CD14-positive monocyte (primary cell): ENCODE measurements at regions not wholly inside any gene's neighbourhood (a gene's known extent, or its start where the extent isn't known, plus 50 kb on each side); places are given as distances from the start of the nearest gene placed in this dataset.

Experiments used
- DNase-seq, 3 donors: peaks; one replicate each; pipeline ENCODE4 v3.0.0-alpha.2; 2011 to 2022
- H2AFZ ChIP-seq: 2 replicates; pipeline ENCODE4 v1.6.0; 2012; ENCODE audit warnings: mild to moderate bottlenecking, low read depth, low read length, inconsistent platforms; ENCODE audit not compliant: insufficient read depth, poor library complexity, severe bottlenecking
- H3K27ac ChIP-seq, 2 donors: 1 replicate in 1 of 2; 2 replicates in 1 of 2; pipeline ENCODE4 v1.5.1; 2012 to 2013; ENCODE audit warnings: low read length in 2 of 2, control low read depth in 1 of 2, inconsistent platforms in 1 of 2, low read depth in 1 of 2, mild to moderate bottlenecking in 1 of 2
- H3K27me3 ChIP-seq, 2 donors: one replicate each; pipeline versions ENCODE4 v1.6.0 to v1.6.1; 2011 to 2013; ENCODE audit warnings: low read length in 2 of 2; ENCODE audit not compliant: control insufficient read depth in 2 of 2, insufficient read depth in 2 of 2
- H3K36me3 ChIP-seq, 2 donors: replicated peaks in 1 of 2; 1 replicate in 1 of 2; 2 replicates in 1 of 2; pipeline versions ENCODE4 v1.5.1 to v1.6.1; 2012 to 2013; ENCODE audit warnings: low read length in 2 of 2, control low read depth in 1 of 2, inconsistent platforms in 1 of 2, mild to moderate bottlenecking in 1 of 2; ENCODE audit not compliant: insufficient read depth in 2 of 2, control insufficient read depth in 1 of 2
- H3K4me1 ChIP-seq, 2 donors: 1 replicate in 1 of 2; 2 replicates in 1 of 2; pipeline versions ENCODE4 v1.5.1 to v1.6.1; 2012 to 2013; ENCODE audit warnings: low read length in 2 of 2, control low read depth in 1 of 2, inconsistent platforms in 1 of 2, mild to moderate bottlenecking in 1 of 2, moderate library complexity in 1 of 2; ENCODE audit not compliant: insufficient read depth in 2 of 2, control insufficient read depth in 1 of 2
- H3K4me2 ChIP-seq: replicated peaks from 2 replicates; pipeline ENCODE3; 2012; ENCODE audit warnings: low read length, moderate library complexity, mild to moderate bottlenecking; ENCODE audit not compliant: poor library complexity, severe bottlenecking; ENCODE audit errors: extremely low read depth
- H3K4me3 ChIP-seq, 3 experiments: fragments of 200-600 bp in 1 of 3; sonication (generic) in 1 of 3; replicated peaks in 1 of 3; 1 replicate in 2 of 3; 2 replicates in 1 of 3; pipeline ENCODE4 v1.5.1; 2011 to 2013; ENCODE audit warnings: low read length in 3 of 3, mild to moderate bottlenecking in 3 of 3, control low read depth in 2 of 3, low read depth in 2 of 3, inconsistent platforms in 1 of 3, moderate library complexity in 1 of 3
- H3K79me2 ChIP-seq: 2 replicates; pipeline ENCODE4 v1.6.0; 2012; ENCODE audit warnings: mild to moderate bottlenecking, control low read depth, inconsistent platforms, low read length, moderate library complexity; ENCODE audit not compliant: insufficient read depth
- H3K9ac ChIP-seq: 2 replicates; pipeline ENCODE4 v1.6.0; 2017; ENCODE audit warnings: low read length, mild to moderate bottlenecking; ENCODE audit not compliant: insufficient read depth, poor library complexity, severe bottlenecking
- H3K9me3 ChIP-seq, 2 donors: replicated peaks in 1 of 2; 1 replicate in 1 of 2; 2 replicates in 1 of 2; pipeline versions ENCODE4 v1.5.1 to v1.6.1; 2012 to 2013; ENCODE audit warnings: low read length in 2 of 2, control low read depth in 1 of 2; ENCODE audit not compliant: control insufficient read depth in 1 of 2, insufficient read depth in 1 of 2
- H4K20me1 ChIP-seq: 2 replicates; pipeline ENCODE4 v1.6.0; 2012; ENCODE audit warnings: mild to moderate bottlenecking, low read length, control low read depth, moderate library complexity; ENCODE audit not compliant: insufficient read depth
- H3K27ac Mint-ChIP-seq, 7 donors: one replicate each; pipeline ENCODE4 v1.8.0; 2020; ENCODE audit warnings: mild to moderate bottlenecking in 7 of 7, mixed read lengths in 7 of 7, moderate library complexity in 6 of 7, inconsistent platforms in 2 of 7
- H3K27me3 Mint-ChIP-seq, 3 donors: one replicate each; pipeline ENCODE4 v1.8.0; 2021 to 2022; ENCODE audit warnings: low read depth in 3 of 3, mild to moderate bottlenecking in 3 of 3, mixed read lengths in 3 of 3, moderate library complexity in 3 of 3, inconsistent platforms in 1 of 3
- H3K36me3 Mint-ChIP-seq, 2 donors: one replicate each; pipeline ENCODE4 v1.8.0; 2020; ENCODE audit warnings: mixed read lengths in 2 of 2, inconsistent platforms in 1 of 2, mild to moderate bottlenecking in 1 of 2
- H3K4me1 Mint-ChIP-seq: one replicate; pipeline ENCODE4 v1.8.0; 2020; ENCODE audit warnings: mild to moderate bottlenecking, mixed read lengths
- H3K4me3 Mint-ChIP-seq, 2 donors: one replicate each; pipeline ENCODE4 v1.8.0; 2020; ENCODE audit warnings: mild to moderate bottlenecking in 2 of 2, mixed read lengths in 2 of 2, moderate library complexity in 1 of 2
- H3K9me3 Mint-ChIP-seq, 7 donors: one replicate each; pipeline ENCODE4 v1.8.0; 2020 to 2022; ENCODE audit warnings: mixed read lengths in 7 of 7, mild to moderate bottlenecking in 6 of 7, moderate library complexity in 6 of 7, inconsistent platforms in 2 of 7
- CTCF ChIP-seq: fragments of 200-600 bp; IDR thresholded peaks from one replicate; pipeline ENCODE4 v1.8.0; 2022; ENCODE audit warnings: antibody characterized with exemption, mild to moderate bottlenecking
- WGBS: methylation state at CpG from one replicate; pipeline ENCODE4 v1.1.5; 2013; ENCODE audit warnings: missing lambda C conversion rate; ENCODE audit not compliant: insufficient coverage; 5-methylcytosine and 5-hydroxymethylcytosine counted together
- intact Hi-C, 2 donors: fragments of 100-400 bp; cut with micrococcal nuclease; formaldehyde crosslinking; loops; one replicate each; pipeline versions ENCODE4 v1.15.0 to v1.15.1; 2023

- WGBS: 78% methylated on average over 1 of the region's 2 CpGs
Measured at GRCh38 chr19:23543351-23543750, 143.7 kb downstream of the ZNF675 start.

GRCh38 chr19:23542562-23542961 lies 144.4 kb downstream of the ZNF675 start:
- Histone ChIP-seq H3K36me3 (no peaks in the 10 kb centered on the region), H4K20me1 (no peaks in the 10 kb centered on the region), H2AFZ (no peak overlapping the region), H3K4me3 (no peak overlapping the region), H3K4me2 (no peak overlapping the region), H3K27ac (no peak overlapping the region), H3K79me2 (no peaks in the 10 kb centered on the region), H3K27me3 (no peaks in the 10 kb centered on the region), H3K9ac (no peak overlapping the region), H3K9me3 (peaks cover 54 to 95% of the 10 kb centered on the region in 2 donors), H3K4me1 (no peaks in the 10 kb centered on the region)
- Mint-ChIP-seq H3K36me3 (no peaks in the 10 kb centered on the region), H3K27ac (no peak overlapping the region), H3K4me1 (no peaks in the 10 kb centered on the region), H3K9me3 (peaks cover 11 to 67% (median 31%) of the 10 kb centered on the region in 7 donors), H3K4me3 (no peak overlapping the region), H3K27me3 (no peaks in the 10 kb centered on the region)
- intact Hi-C loops: no loop called here
- no peak for DNase-seq
- TF ChIP-seq CTCF: no peak
- WGBS: no CpG with 5 or more reads among the region's 1 CpG

More at GRCh38 chr19:23543351-23543750, 143.7 kb downstream of the ZNF675 start:
- Mint-ChIP-seq H3K36me3 (no peaks in the 10 kb centered on the region), H3K9me3 (peaks cover 14 to 65% (median 32%) of the 10 kb centered on the region in 7 donors), H3K4me3 (no peak overlapping the region), H3K27me3 (no peaks in the 10 kb centered on the region), H3K4me1 (no peaks in the 10 kb centered on the region), H3K27ac (no peak overlapping the region)
- no peak for TF ChIP-seq CTCF
- peaks cover 61 to 96% of the 10 kb centered on the region in 2 donors for H3K9me3 ChIP-seq
- intact Hi-C loops: no loop called here
- no peak overlapping the region for H3K9ac ChIP-seq
- H3K4me3 ChIP-seq: no peak overlapping the region
- no peaks in the 10 kb centered on the region for H4K20me1 ChIP-seq
- H2AFZ ChIP-seq: no peak overlapping the region
- no peak overlapping the region for H3K27ac ChIP-seq
- no peaks in the 10 kb centered on the region for H3K27me3 ChIP-seq
- H3K79me2 ChIP-seq: no peaks in the 10 kb centered on the region
- DNase-seq: no peak
- H3K36me3 ChIP-seq: no peaks in the 10 kb centered on the region
- no peak overlapping the region for H3K4me2 ChIP-seq
- H3K4me1 ChIP-seq: no peaks in the 10 kb centered on the region
